ENCODE measurements at regions not wholly inside any gene's neighbourhood (a gene's known extent, or its start where the extent isn't known, plus 50 kb on each side); places are given as distances from the start of the nearest gene placed in this dataset.

GRCh38 chr21:28086861-28087581, 905.7 kb downstream of the LTN1 start:
- TF ChIP-seq POLR2AphosphoS5 (IDR thresholded peaks at IDR 0.05; ENCODE audit: low read depth) (no peak), CTCF (conservative IDR thresholded peaks at IDR 0.05; ENCODE audit: low read depth in 2 of 2) (no peak), REST (IDR thresholded peaks at IDR 0.05; ENCODE audit: unreplicated experiment) (no peak), ETS1 (IDR thresholded peaks at IDR 0.05) (no peak), EZH2 (IDR thresholded peaks at IDR 0.05; ENCODE audit: low read depth, unreplicated experiment) (no peak), EZH2phosphoT487 (IDR thresholded peaks at IDR 0.05; ENCODE audit: unreplicated experiment) (no peak), CREB1 (CRISPR knock-in tag; IDR thresholded peaks at IDR 0.05; ENCODE audit: low read depth) (no peak), NANOG (IDR thresholded peaks at IDR 0.05; ENCODE audit: borderline replicate concordance) (no peak), JUNB (IDR thresholded peaks at IDR 0.05; ENCODE audit: unreplicated experiment) (no peak), ZNF331 (CRISPR knock-in tag; IDR thresholded peaks at IDR 0.05; ENCODE audit: low read depth) (no peak)

Measured in GM23338 (cell line).